IPS-18c (cell line): ENCODE measurements at regions not wholly inside any gene's neighbourhood (a gene's known extent, or its start where the extent isn't known, plus 50 kb on each side); places are given as distances from the start of the nearest gene placed in this dataset.

Experiments
- H3K4me3 ChIP-seq: 2 replicates; pipeline ENCODE4 v1.7.0; 2013; ENCODE audit warnings: low read depth, mild to moderate bottlenecking, low read length, moderate library complexity; ENCODE audit not compliant: insufficient read depth
- H3K9me3 ChIP-seq: one replicate; pipeline ENCODE4 v1.6.1; 2013; ENCODE audit warnings: mild to moderate bottlenecking, low read length, moderate library complexity; ENCODE audit not compliant: control insufficient read depth, insufficient read depth

DNA sequence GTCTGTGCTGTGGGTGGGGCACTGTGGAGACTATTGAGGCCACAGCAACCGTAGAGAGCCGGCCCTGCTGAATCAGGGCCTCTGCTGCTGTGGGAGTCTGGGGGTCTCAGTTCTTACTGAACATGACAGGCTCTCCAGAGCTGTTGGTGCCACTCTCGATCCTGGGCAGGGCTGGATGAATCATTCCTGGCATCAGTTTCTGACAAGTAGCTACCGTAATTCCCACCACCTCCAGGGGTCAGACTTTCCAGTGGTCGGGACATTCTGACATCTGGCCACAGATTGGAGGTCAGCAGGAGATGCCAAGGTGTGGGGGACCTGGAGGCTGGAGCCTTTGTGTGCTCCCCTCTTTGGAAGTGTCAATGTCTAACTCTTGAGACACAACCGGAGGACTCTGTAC is 188.4 kb downstream of the IRX2 start:
- no peak overlapping the region for H3K4me3 ChIP-seq
- no peaks in the 10 kb centered on the region for H3K9me3 ChIP-seq

DNA sequence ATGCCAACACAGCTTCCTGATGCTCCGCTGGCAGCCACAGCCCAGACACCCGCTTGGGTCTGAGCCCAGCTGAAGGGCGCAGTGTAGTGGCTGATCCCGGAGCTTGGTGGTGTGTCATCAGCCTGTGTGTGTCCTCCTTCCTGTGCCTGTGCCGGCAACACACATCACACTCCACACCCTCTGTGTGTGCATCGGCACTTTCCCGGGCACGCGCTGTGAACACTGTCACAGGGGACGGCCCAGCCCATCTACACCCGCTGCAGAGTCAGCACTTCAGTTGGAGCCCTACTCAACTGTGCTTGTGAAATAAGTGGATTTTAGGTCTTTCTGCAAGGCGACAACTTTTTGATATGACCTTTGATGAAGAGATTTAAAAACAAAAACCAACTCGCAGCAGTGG is 189.4 kb downstream of the IRX2 start:
- no peaks in the 10 kb centered on the region for H3K9me3 ChIP-seq
- H3K4me3 ChIP-seq, result no peak overlapping the region

DNA sequence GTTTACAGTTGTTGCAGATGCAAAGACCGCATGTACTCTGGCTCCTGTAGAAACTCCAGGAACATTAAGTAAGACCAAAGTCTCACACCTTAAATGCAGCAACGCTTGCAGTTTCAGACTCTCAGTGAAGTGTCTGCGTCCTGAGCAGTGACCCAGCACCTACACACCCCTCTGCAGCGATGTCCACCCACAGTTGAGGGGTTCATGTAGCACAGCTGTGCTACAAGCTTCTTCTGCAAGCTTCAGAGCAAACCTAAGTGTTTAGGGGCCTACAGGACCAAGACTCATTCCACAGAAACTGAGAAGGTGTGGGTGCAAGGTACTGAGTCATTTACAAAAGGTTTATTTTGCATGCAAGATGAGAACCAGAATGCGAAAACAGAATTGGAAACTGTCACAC is 191.0 kb downstream of the IRX2 start:
- no peak overlapping the region for H3K4me3 ChIP-seq

DNA sequence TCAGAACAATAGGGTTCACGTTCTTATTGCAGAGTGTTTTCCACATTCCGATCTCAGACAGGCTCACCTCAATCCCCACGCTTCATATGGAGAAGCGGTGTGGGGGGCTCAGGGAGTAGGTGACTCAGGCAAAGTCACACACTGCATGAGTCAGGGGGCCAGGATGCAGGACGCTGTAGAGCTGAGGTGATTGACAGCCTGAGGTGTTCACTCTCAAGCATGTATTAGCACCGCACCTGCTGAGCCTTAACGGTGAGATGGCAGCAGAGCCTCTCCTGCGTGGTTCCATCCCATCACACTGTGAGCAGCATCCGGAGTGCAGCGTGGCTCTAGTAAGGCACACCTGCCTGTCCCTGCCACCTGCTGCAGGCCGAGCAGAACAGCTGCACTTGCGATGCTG is 194.0 kb downstream of the IRX2 start:
- peaks cover 4% of the 10 kb centered on the region for H3K9me3 ChIP-seq
- no peak overlapping the region for H3K4me3 ChIP-seq

More for the DNA sequence above, 191.0 kb downstream of the IRX2 start:
- H3K9me3 ChIP-seq, result peaks cover 2% of the 10 kb centered on the region

DNA sequence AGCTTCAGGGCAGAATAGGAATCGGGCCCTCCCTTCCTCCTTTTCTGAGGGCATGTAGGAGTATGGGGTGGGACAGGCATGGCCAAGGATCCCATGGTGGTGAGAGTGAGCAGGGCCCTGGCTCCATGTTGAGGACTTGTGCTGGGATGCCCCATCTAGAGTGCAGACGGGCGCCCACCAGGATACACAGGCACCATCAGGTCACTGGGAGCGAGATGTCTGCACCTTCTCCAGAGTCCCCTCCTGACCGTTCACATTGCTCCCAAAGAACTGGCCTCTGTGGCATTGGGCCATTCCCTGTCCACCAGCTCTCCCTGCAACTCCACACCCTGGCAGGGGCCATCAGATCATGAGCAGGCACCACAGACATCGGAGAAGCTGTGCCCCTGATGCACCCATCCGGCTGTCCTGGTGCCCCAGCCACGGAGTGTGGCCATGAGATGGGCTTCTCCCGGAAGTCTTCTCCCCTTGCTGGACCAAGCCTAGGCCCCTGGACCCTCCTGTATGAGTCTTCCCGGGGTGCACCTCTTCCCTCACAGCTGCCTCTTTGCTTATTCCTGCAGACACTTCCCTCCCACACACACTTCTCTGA is 195.0 kb downstream of the IRX2 start:
- H3K4me3 ChIP-seq, result no peak overlapping the region

DNA sequence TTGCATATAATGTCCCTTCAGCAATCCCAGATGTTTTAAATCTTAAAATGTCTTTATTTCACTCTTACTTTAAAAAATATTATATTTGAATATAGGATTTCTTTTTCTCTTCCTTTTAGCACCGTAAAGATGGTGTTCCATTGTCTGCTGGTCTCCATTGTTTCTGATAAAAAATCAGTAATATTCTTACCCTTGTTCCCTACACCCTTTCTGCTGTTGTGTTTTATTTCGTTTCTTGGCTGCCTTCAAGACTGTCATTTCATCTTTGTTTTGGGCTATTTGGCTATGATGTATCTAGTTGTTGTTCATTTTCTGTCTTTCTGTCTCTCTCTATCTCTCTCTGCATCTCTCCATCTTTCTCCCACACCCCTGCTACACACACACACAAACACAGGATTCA is 197.9 kb downstream of the IRX2 start:
- Histone ChIP-seq H3K9me3 (peaks cover 4% of the 10 kb centered on the region), H3K4me3 (no peak overlapping the region)

More for the DNA sequence above, 195.0 kb downstream of the IRX2 start:
- H3K9me3 ChIP-seq, result peaks cover 4% of the 10 kb centered on the region

DNA sequence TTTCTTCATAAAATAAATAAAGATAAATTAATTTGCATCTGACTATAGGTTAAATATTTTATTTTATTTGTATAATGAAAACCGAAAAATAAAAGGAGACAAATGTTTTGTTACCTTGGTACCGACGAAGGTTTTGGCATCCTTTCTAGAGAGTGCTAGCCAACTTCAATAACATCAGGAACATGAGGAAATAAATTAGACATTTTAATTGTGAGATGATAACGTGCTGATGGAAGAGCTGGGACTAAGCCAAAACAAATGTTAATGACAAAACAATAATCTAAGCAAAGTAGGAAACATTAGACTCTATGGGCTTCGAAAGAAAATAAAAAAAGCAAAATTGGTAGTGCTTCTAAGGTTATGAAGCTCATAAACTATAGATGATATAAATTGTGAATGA is 201.0 kb downstream of the IRX2 start:
- Histone ChIP-seq H3K4me3 (no peak overlapping the region), H3K9me3 (peaks cover 2% of the 10 kb centered on the region)

DNA sequence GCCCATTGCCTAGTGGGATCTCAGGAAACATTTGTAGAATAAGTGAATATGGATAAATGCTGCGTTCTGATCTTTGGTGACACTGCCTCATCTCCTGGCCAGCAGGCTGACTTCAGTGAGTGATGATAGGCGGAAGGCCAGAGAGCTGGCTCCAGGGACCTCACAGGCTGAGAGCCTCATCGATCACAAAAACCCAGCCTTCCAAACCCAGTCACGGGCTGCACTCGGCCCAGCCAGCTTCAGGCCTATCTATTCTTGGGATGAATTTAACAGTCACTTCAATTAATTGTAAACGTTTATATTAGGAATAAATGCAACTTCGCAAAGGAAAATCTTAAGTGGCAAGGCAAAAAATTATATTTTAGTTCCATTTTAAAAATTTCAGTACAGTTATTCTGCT is 201.6 kb downstream of the IRX2 start:
- Histone ChIP-seq H3K4me3 (no peak overlapping the region), H3K9me3 (peaks cover 2% of the 10 kb centered on the region)

DNA sequence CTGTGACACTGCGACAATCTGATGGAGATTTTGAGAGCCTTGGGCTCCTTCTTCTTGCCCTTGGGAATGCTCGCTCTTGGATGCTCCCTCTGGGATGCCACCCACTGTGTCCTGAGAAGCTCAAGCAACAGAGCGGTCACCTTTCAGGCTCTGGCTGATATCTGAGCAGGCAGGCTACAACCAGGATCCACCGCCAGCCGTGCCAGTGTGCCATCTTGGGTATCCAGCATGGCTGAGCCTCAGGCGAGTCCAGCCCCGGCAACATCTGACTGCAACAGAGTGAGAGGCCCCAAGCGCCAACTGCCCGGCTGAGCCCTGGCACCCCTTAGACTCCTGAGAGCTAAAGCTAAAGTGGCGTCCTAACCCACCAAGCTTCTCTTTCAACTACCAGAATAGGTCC is 202.1 kb downstream of the IRX2 start:
- no peak overlapping the region for H3K4me3 ChIP-seq
- no peaks in the 10 kb centered on the region for H3K9me3 ChIP-seq

DNA sequence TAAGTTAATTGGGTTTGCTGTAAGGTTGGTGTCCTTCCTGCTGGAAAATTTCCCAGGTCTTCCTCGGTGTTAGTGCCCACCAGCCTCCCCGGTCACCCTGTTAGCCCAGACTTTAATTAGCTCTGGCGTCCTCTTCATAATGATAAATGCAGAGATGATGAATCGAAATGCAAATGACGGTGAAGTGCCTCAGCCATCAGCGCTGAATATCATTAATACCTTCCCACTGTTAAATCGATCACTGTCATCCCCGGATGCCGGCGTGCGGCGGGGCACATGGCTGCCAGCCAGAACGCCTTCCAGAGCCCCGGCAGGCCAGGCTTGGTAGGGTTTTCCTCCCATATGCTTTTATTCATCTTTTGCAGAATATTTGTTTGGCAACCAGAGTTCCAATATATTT is 204.5 kb downstream of the IRX2 start:
- no peaks in the 10 kb centered on the region for H3K9me3 ChIP-seq
- no peak overlapping the region for H3K4me3 ChIP-seq

DNA sequence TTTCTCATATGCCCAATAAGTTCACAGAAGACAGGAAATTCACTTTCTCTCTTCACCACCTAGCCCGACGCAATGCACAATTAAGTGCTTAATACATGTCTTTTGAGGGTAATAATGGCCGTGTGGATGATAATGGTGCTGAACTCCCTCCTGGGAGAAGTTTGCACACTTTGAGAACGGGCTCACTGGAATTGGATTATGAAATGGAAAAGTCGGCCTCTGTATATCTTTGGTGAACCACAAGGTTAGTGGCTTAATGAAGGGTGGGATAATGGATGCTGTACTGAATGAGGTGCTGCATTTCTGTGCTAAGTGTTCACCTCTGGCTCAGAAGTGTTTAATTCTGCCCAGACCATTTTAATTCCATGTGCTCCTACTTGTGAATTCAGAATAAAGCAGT is 207.5 kb downstream of the IRX2 start:
- no peak overlapping the region for H3K4me3 ChIP-seq
- H3K9me3 ChIP-seq, result no peaks in the 10 kb centered on the region

DNA sequence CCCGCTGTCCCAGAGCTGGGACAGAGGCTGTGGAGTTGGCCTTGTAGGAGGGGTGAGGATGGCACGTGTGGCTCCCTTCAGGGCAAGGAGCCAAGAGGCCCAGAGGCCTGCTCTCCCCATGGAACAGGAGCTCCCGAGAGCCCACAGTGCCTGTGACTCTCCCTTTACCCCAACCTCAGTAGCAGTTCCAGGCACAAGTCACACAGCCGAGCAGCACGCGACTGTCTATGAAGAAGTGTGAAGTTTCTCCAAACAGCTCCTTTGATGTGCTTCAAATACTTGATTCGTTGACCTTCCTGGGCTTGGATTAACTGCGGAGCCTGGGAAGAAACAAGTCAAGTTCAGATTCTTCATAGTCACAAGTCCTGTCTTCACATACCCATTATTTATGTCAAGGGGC is 208.7 kb downstream of the IRX2 start:
- no peak overlapping the region for H3K4me3 ChIP-seq
- no peaks in the 10 kb centered on the region for H3K9me3 ChIP-seq

DNA sequence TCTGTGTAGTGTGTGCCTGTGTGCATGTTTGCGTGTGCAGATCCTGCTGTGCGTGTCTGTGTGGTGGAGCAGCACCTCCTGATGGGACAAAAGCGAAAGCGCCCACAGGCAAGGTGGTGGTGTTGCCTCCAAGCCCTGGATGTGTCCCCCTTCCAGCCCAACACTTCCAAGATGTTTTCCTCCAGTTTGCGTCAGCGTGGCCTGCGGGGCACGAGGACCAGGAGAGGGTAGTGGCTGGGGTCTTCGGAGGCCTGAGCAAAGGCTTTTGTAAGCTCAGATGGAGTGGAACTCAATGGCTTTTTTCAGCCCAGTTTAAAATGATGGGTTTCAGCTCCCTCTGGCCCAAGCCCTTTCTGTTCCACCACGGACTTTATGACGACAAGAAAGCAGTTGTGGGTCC is 209.5 kb downstream of the IRX2 start:
- Histone ChIP-seq H3K4me3 (no peak overlapping the region), H3K9me3 (no peaks in the 10 kb centered on the region)

DNA sequence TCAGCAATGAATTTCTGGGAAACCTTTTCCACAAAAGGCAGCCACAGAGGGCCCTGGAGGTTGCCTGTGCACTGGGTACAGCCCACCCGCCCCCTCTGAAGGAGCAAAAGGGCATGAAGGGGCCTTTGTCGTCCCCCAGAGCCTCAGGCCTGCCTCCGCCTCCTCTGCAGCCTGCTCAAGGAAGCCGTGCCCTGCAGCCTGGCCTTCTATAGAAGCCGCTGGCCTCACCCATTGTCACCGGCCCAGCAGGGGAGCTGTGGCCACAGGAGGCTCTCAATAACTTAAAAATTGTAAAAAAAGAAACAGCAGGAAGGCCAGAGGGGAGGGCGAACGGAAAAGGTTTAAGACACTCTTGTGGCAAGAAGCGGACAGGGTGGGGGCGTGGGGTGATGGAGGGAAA is 213.3 kb downstream of the IRX2 start:
- H3K4me3 ChIP-seq, result no peak overlapping the region
- peaks cover 2% of the 10 kb centered on the region for H3K9me3 ChIP-seq

DNA sequence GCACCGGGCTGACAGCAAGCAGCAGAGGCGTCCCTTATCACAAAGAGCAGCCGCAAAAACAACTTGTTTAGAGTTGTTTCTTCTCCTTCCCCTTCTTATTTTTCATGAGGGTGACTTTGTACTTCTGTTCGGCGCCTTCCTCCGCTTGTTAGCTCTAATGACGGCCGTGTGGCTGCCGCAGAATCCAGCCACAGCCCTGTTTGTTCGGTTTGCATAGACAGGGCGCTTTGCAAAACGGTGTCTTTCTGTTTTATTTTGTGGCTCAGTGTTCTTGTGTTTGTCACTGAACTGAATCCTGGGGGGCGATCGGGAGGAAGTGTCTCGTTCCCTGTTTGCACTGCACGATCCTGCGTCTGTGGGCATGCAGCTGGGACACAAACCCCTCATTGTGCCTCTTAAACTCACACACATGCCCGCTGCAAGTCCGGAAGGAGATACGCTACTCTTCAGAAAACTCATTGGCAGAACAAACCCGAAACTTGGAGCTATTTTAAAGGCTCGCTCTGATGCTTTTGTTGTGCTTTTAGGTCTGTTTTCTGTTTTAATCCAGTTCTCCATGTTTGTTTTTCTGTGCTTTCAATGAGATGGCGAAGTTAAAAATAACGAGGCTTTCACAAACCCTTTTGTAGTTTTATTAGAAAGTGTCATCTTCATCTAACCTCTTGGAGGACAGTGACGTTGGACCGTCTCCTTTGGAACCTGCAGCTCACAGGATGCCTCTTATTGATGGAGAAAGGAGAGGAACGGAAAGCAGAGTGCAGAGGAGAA is 213.9 kb downstream of the IRX2 start:
- Histone ChIP-seq H3K9me3 (peaks cover 2% of the 10 kb centered on the region), H3K4me3 (no peak overlapping the region)

DNA sequence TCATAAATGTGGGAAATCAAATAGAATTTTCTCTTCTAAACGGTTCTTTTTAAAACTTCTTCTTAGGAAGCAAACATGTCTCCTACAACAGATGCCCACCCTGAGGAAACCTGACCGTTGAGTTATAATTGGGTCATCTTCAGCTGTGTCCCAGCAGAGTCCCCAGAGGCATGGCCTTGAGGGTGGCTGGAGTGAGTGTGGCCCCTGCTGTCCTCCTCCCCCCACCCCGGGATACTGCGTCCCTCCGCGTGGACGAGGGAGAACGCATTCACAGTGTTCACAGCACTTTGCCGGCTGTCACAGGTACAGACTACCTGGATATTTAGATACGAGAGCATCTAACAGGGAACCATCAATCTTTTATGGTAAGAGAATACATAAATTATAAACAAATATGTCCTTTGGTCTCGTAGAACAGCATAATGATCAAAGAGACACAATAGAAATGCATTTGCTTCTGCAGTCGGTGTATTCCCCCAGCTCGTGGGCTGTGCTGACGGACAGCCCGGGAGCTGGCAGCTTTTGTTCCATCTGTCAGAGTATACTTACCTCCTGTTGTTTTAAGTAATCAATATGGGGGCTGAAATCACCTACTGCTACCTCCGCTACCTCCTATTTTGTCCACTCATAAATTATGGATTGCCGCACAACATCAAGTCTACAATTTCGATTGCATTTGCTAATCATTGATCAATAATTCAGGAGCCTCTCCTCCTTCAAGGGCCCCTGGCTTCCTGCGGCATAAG is 214.7 kb downstream of the IRX2 start:
- H3K4me3 ChIP-seq, result no peak overlapping the region
- H3K9me3 ChIP-seq, result peaks cover 2% of the 10 kb centered on the region

DNA sequence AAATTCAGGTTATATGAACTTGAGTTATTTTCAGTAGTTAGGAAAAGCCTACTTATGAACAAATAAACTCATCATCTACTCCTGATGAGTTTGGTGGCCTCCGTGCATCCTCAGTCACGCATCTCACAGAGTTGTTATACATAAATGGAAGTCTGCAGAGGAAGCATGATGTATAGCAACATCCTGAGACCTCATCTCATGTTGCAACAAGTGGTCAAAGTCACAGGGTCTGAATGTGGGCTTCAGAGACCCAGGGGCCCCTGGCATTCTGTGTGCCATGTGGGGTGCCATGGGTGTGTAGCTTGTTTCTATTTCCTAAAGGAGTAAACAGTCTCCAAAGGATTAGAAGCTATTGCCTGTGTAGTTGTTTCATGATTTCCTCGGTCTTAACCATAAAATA is 216.5 kb downstream of the IRX2 start:
- Histone ChIP-seq H3K9me3 (peaks cover 2% of the 10 kb centered on the region), H3K4me3 (no peak overlapping the region)

DNA sequence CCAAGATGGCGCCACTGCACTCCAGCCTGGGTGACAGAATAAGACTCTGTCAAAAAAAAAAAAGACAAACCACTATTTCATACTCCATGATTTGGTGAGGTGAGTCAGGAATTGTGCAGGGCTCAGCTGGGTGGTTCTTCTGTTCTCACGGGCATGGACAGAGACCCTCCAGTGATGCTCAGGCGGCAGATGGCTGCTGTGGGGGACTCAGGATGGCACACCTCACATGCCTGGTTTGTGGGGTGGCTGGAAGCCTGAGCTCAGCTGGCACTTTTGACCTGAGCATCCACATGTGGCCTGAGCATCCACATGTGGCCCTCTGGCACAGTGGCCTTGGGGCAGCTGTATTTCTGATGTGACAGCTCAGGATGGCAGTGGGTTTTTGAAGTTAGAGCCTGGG is 217.2 kb downstream of the IRX2 start:
- H3K4me3 ChIP-seq, result no peak overlapping the region
- H3K9me3 ChIP-seq, result peaks cover 2% of the 10 kb centered on the region
